HepG2 (cell line): ENCODE measurements at regions not wholly inside any gene's neighbourhood (a gene's known extent, or its start where the extent isn't known, plus 50 kb on each side); places are given as distances from the start of the nearest gene placed in this dataset.

Source experiments
- ATAC-seq: fragments of 200-7000 bp; cut with Tn5 transposase; 3 replicates; pipeline ENCODE4 v1.9.1; 2020; ENCODE audit warnings: mild to moderate bottlenecking, moderate library complexity
- BruUV-seq: library from RNA; stranded (reverse); fragments of 400-500 nt; replicated peaks from 2 replicates; lab custom pipeline; 2021; lab: Mats Ljungman, UMichigan
- CTCF ChIA-PET: fragments of 300-600 bp; formaldehyde crosslinking; extraction: SDS; loops from one replicate; lab custom pipeline; 2021; ENCODE audit warnings: low total read pairs, inconsistent platforms, low intra/inter-chr PET ratio; lab: Yijun Ruan, JAX
- POLR2A ChIA-PET: fragments of 350-600 bp; sonication (Branson Sonifier 250); formaldehyde crosslinking; loops from one replicate; lab custom pipeline; 2020; ENCODE audit warnings: antibody characterized with exemption, inconsistent platforms; lab: Yijun Ruan, JAX
- DNase-seq: peaks from one replicate; pipeline ENCODE4 v3.0.0-alpha.2; 2015; ENCODE audit warnings: low spot score
- FAIRE-seq: peaks from 3 replicates; lab custom pipeline; 2011; peaks lifted over from hg19 to GRCh38; lab: Jason Lieb, UNC
- H2AFZ ChIP-seq: one replicate; pipeline ENCODE4 v1.6.1; 2011; ENCODE audit warnings: low read length, inconsistent platforms
- H3K27ac ChIP-seq: fragments of 300-600 bp; 3 replicates; pipeline ENCODE4 v1.8.0; 2011; ENCODE audit warnings: mixed run types, mild to moderate bottlenecking, mixed read lengths, low read length, inconsistent platforms; ENCODE audit not compliant: insufficient read depth; ENCODE audit errors: extremely low read length
- H3K27me3 ChIP-seq, 2 experiments: fragments of 200-600 bp in 1 of 2; 2 replicates in 1 of 2; 3 replicates in 1 of 2; pipeline versions ENCODE4 v1.6.0 to v1.8.0; 2011; ENCODE audit warnings: low read length in 2 of 2, mild to moderate bottlenecking in 2 of 2, moderate library complexity in 2 of 2, inconsistent platforms in 1 of 2; ENCODE audit not compliant: insufficient read depth in 2 of 2, control insufficient read depth in 1 of 2
- H3K36me3 ChIP-seq, 2 experiments: fragments of 200-600 bp in 1 of 2; replicated peaks in 1 of 2; 2 replicates in 1 of 2; 3 replicates in 1 of 2; pipeline versions ENCODE4 v1.5.1 to v1.8.0; 2011; ENCODE audit warnings: low read length in 2 of 2, inconsistent platforms in 1 of 2; ENCODE audit not compliant: insufficient read depth in 2 of 2, control insufficient read depth in 1 of 2
- H3K4me1 ChIP-seq: 2 replicates; pipeline ENCODE4 v1.5.1; 2012; ENCODE audit warnings: low read length, inconsistent platforms; ENCODE audit not compliant: insufficient read depth
- H3K4me2 ChIP-seq: 2 replicates; pipeline ENCODE4 v1.6.0; 2011; ENCODE audit warnings: low read depth, low read length, inconsistent platforms
- H3K4me3 ChIP-seq, 3 experiments: fragments of 200-600 bp in 1 of 3; sonication (generic), shearing (Covaris generic) in 1 of 3; replicated peaks in 1 of 3; 2 replicates each; pipeline ENCODE4 v1.5.1; 2011 to 2016; ENCODE audit warnings: low read length in 3 of 3, inconsistent platforms in 2 of 3, low read depth in 2 of 3, mild to moderate bottlenecking in 2 of 3, control low read depth in 1 of 3, mixed read lengths in 1 of 3; ENCODE audit not compliant: insufficient read depth in 1 of 3
- H3K79me2 ChIP-seq: one replicate; pipeline ENCODE4 v1.6.1; 2011; ENCODE audit warnings: low read length, inconsistent platforms; ENCODE audit not compliant: insufficient read depth
- H3K9ac ChIP-seq: 2 replicates; pipeline ENCODE4 v1.6.0; 2011; ENCODE audit warnings: mild to moderate bottlenecking, low read depth, low read length, inconsistent platforms; ENCODE audit not compliant: insufficient read depth
- H3K9me3 ChIP-seq: 2 replicates; pipeline ENCODE4 v1.5.1; 2012; ENCODE audit warnings: mild to moderate bottlenecking, low read length
- H4K20me1 ChIP-seq: 2 replicates; pipeline ENCODE4 v1.6.0; 2011; ENCODE audit warnings: inconsistent platforms, mild to moderate bottlenecking, low read length, moderate library complexity; ENCODE audit not compliant: insufficient read depth
- CSRNP2 ChIP-seq: sonication (generic); formaldehyde crosslinking; conservative IDR thresholded peaks from 2 replicates; pipeline ENCODE4 v1.8.0; 2022; ENCODE audit warnings: low read depth, missing genetic modification reagents
- HNF4A ChIP-seq: sonication (generic); formaldehyde crosslinking; IDR thresholded peaks from 2 replicates; pipeline ENCODE4 v1.4.0; 2020; ENCODE audit warnings: missing genetic modification reagents
- IRF2 ChIP-seq: IDR thresholded peaks from 2 replicates; pipeline ENCODE4 v1.6.1; 2018; ENCODE audit warnings: missing genetic modification reagents, missing compliant biosample characterization
- JUND ChIP-seq: sonication (generic); formaldehyde crosslinking; IDR thresholded peaks from 2 replicates; pipeline ENCODE4 v1.8.0; 2022; ENCODE audit warnings: mild to moderate bottlenecking, missing genetic modification reagents
- MAF1 ChIP-seq: sonication (generic); formaldehyde crosslinking; IDR thresholded peaks from 2 replicates; pipeline ENCODE4 v1.5.0; 2020; ENCODE audit warnings: missing genetic modification reagents, borderline replicate concordance
- NFIB ChIP-seq: sonication (generic); formaldehyde crosslinking; IDR thresholded peaks from 2 replicates; pipeline ENCODE4 v1.9.0; 2021; ENCODE audit warnings: missing genetic modification reagents, mild to moderate bottlenecking, borderline replicate concordance
- NKX3-1 ChIP-seq: sonication (generic); formaldehyde crosslinking; IDR thresholded peaks from 2 replicates; pipeline ENCODE4 v1.5.0; 2020; ENCODE audit warnings: missing genetic modification reagents
- PHF20 ChIP-seq: sonication (generic); formaldehyde crosslinking; IDR thresholded peaks from 2 replicates; pipeline ENCODE4 v1.5.0; 2020; ENCODE audit warnings: mild to moderate bottlenecking, missing genetic modification reagents
- RFX5 ChIP-seq: IDR thresholded peaks from 2 replicates; pipeline ENCODE4 v1.6.1; 2011; ENCODE audit warnings: low read depth, low read length, improper control_type of control experiment
- RNF219 ChIP-seq: sonication (generic); formaldehyde crosslinking; IDR thresholded peaks from 2 replicates; pipeline ENCODE4 v1.5.0; 2020; ENCODE audit warnings: mild to moderate bottlenecking, missing genetic modification reagents
- RXRA ChIP-seq: sonication (generic); formaldehyde crosslinking; IDR thresholded peaks from 2 replicates; pipeline ENCODE4 v1.5.1; 2020; ENCODE audit warnings: missing genetic modification reagents
- SRSF1 ChIP-seq: fragments of 200-400 bp; formaldehyde crosslinking; optimal IDR thresholded peaks from 2 replicates; pipeline ENCODE3; 2017; ENCODE audit warnings: mild to moderate bottlenecking, low read depth, low read length, moderate library complexity
- TARDBP ChIP-seq: sonication (generic); formaldehyde crosslinking; IDR thresholded peaks from 2 replicates; pipeline ENCODE4 v1.8.0; 2022; ENCODE audit warnings: mild to moderate bottlenecking, missing genetic modification reagents
- TRIM24 ChIP-seq: sonication (generic); formaldehyde crosslinking; IDR thresholded peaks from 2 replicates; pipeline ENCODE4 v1.8.0; 2022; ENCODE audit warnings: mild to moderate bottlenecking, missing genetic modification reagents
- WGBS: methylation state at CpG from one replicate; pipeline ENCODE4 v1.1.6; 2017; ENCODE audit warnings: low lambda C conversion rate; 5-methylcytosine and 5-hydroxymethylcytosine counted together
- in situ Hi-C: cut with HindIII; loops from 2 replicates; pipeline ENCODE4 v1.10.0; 2017; ENCODE audit warnings: low pct_unique_long_range_greater_than_20kb; ENCODE audit not compliant: extremely low pct_ligation_motif_present
- intact Hi-C: fragments of 100-400 bp; cut with micrococcal nuclease; formaldehyde crosslinking; loops from one replicate; pipeline ENCODE4 v1.10.0; 2022; ENCODE audit not compliant: unreplicated experiment

- 0% methylated on average over 1 of the region's 1 CpG for WGBS
Measured at GRCh38 chr9:20074291-20074690, 285.5 kb upstream of the SLC24A2 start.

GRCh38 chr9:20070336-20070735, 281.5 kb upstream of the SLC24A2 start:
- POLR2A ChIA-PET, result no interaction called here
- Histone ChIP-seq H2AFZ (no peak overlapping the region), H3K9me3 (no peaks in the 10 kb centered on the region), H4K20me1 (no peaks in the 10 kb centered on the region), H3K4me1 (no peaks in the 10 kb centered on the region), H3K27ac (no peak overlapping the region), H3K79me2 (no peaks in the 10 kb centered on the region), H3K27me3 (peaks cover 0 to 10% of the 10 kb centered on the region in 2 experiments; a peak in 2 of 5 replicates), H3K4me3 (no peak overlapping the region), H3K36me3 (no peaks in the 10 kb centered on the region), H3K4me2 (no peak overlapping the region), H3K9ac (no peak overlapping the region)
- WGBS, result 2% methylated on average over 3 of the region's 3 CpGs
- in situ Hi-C loops, result no loop called here
- DNase-seq (no peak), ATAC-seq (no peak), FAIRE-seq (no peak)
- BruUV-seq, result no TSS peak
- intact Hi-C loops, result no loop called here
- CTCF ChIA-PET, result no interaction called here
- TF ChIP-seq JUND (CRISPR knock-in tag), result no peak
- TF ChIP-seq PHF20, result no peak
- no peak for TF ChIP-seq RXRA
- no peak for TF ChIP-seq NFIB (CRISPR knock-in tag)
- no peak for TF ChIP-seq MAF1 (CRISPR knock-in tag)
- no peak for TF ChIP-seq TRIM24 (CRISPR knock-in tag)
- no peak for TF ChIP-seq RNF219 (CRISPR knock-in tag)
- TF ChIP-seq SRSF1, result no peak
- no peak for TF ChIP-seq IRF2
- no peak for TF ChIP-seq TARDBP (CRISPR knock-in tag)
- TF ChIP-seq NKX3-1, result no peak

More at GRCh38 chr9:20074291-20074690, 285.5 kb upstream of the SLC24A2 start:
- H3K36me3 ChIP-seq, result no peaks in the 10 kb centered on the region
- ChIA-PET POLR2A (interaction anchor here (0.6 kb wide), 1 partner anchor 298 kb away, joined by 3 read pairs; no protein-coding TSS in a partner anchor), CTCF (no interaction called here)
- in situ Hi-C loops (no loop called here), intact Hi-C loops (no loop called here)
- no peaks in the 10 kb centered on the region for H3K9me3 ChIP-seq
- H3K27ac ChIP-seq, result no peak overlapping the region
- H3K4me2 ChIP-seq, result no peak overlapping the region
- no peak for DNase-seq
- H3K4me1 ChIP-seq, result no peaks in the 10 kb centered on the region
- no peak overlapping the region for H2AFZ ChIP-seq
- H3K79me2 ChIP-seq, result no peaks in the 10 kb centered on the region
- no peak overlapping the region for H3K9ac ChIP-seq
- H3K4me3 ChIP-seq, result no peak overlapping the region
- FAIRE-seq, result no peak
- no peak for ATAC-seq
- TF ChIP-seq HNF4A, result no peak
- TF ChIP-seq RFX5, result no peak
- no peak for TF ChIP-seq CSRNP2 (CRISPR knock-in tag)
- peaks cover 0 to 10% of the 10 kb centered on the region in 2 experiments; a peak in 2 of 5 replicates for H3K27me3 ChIP-seq
- BruUV-seq, result no TSS peak
- no peaks in the 10 kb centered on the region for H4K20me1 ChIP-seq
